ENCODE measurements at regions not wholly inside any gene's neighbourhood (a gene's known extent, or its start where the extent isn't known, plus 50 kb on each side); places are given as distances from the start of the nearest gene placed in this dataset.

DNA sequence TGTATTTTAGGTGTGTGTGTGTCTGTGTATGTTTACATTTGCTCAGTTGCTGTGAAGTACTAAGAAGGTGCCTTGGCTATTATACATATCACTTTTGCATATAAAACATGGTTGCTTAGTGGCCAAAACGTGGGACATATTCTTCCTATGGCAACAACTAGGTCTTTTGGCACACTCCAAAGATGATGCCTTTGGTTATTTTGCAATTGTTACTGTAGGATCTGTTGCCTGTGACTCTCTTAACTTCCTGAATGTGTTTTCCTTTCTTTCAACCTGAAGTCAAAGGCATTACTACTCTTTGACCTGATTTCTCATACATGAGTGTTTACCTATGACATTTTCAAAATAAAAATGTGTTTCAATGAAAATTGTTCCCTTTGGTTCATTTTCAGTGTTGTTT, 160.5 kb downstream of the UBE2E3 start:
- Histone ChIP-seq H3K4me3 (no peak overlapping the region), H3K27ac (no peak overlapping the region), H3K36me3 (no peaks in the 10 kb centered on the region), H3K27me3 (no peaks in the 10 kb centered on the region), H3K9me3 (peaks cover 0 to 5% (median 0%) of the 10 kb centered on the region in 3 donors), H3K4me1 (no peaks in the 10 kb centered on the region)
- TF ChIP-seq, protein P1, sequence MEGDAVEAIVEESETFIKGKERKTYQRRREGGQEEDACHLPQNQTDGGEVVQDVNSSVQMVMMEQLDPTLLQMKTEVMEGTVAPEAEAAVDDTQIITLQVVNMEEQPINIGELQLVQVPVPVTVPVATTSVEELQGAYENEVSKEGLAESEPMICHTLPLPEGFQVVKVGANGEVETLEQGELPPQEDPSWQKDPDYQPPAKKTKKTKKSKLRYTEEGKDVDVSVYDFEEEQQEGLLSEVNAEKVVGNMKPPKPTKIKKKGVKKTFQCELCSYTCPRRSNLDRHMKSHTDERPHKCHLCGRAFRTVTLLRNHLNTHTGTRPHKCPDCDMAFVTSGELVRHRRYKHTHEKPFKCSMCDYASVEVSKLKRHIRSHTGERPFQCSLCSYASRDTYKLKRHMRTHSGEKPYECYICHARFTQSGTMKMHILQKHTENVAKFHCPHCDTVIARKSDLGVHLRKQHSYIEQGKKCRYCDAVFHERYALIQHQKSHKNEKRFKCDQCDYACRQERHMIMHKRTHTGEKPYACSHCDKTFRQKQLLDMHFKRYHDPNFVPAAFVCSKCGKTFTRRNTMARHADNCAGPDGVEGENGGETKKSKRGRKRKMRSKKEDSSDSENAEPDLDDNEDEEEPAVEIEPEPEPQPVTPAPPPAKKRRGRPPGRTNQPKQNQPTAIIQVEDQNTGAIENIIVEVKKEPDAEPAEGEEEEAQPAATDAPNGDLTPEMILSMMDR (IDR thresholded peaks at IDR 0.05) = no peak
- intact Hi-C loops (cut with DNase I; ENCODE audit: low total_unique reads) = no loop called here
- DNase-seq = no peak

DNA sequence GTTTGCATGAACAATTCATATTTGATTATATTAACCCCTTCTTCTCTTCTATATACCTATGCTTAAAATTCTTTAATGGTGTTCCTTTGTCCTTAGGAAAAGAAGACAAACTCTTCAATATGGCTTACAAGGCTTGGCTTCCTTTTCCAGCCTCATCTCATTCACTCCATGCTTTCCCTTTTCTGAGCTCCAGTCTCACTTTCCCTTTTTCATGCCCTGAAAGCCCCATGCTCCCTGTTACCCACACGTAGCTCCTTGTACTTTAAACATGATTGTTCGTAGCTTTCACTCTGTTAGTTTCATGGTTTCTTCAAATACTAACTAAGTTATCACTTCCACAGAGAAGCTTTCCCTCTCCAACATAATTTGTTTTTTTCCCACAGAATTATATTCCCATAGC, 161.3 kb downstream of the UBE2E3 start:
- Histone ChIP-seq H3K4me1 (no peaks in the 10 kb centered on the region), H3K9me3 (peaks cover 0 to 5% (median 0%) of the 10 kb centered on the region in 3 donors), H3K4me3 (no peak overlapping the region), H3K27me3 (no peaks in the 10 kb centered on the region), H3K27ac (no peak overlapping the region), H3K36me3 (no peaks in the 10 kb centered on the region)
- intact Hi-C loops (cut with DNase I; ENCODE audit: low total_unique reads) = no loop called here
- no peak for DNase-seq
- TF ChIP-seq, protein P1 (IDR thresholded peaks at IDR 0.05) = no peak

DNA sequence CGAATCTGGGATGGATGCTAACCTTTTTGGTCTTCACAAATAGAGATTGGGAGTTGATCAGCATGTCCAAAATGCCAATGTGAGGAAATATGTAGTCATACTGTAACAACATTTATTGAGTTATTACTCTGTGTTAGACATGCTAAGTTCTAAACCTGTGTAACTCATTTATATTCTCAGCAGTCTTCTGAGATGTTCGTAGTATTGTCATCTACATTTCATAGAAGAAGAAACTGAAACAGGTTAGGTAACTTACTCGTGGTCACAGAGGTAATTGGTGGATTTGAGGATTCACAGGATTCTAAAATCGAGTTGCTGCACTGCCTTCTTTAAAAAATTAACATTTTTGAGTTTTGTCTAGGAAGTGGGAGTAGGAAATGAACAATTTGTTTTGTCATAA, 162.1 kb downstream of the UBE2E3 start:
- TF ChIP-seq, protein P1 (IDR thresholded peaks at IDR 0.05) = no peak
- no peak overlapping the region for H3K27ac ChIP-seq
- no peaks in the 10 kb centered on the region for H3K4me1 ChIP-seq
- intact Hi-C loops (cut with DNase I; ENCODE audit: low total_unique reads) = no loop called here
- H3K27me3 ChIP-seq = no peaks in the 10 kb centered on the region
- no peak for DNase-seq
- H3K9me3 ChIP-seq = peaks cover 0 to 5% (median 0%) of the 10 kb centered on the region in 3 donors
- H3K4me3 ChIP-seq = no peak overlapping the region
- H3K36me3 ChIP-seq = no peaks in the 10 kb centered on the region

DNA sequence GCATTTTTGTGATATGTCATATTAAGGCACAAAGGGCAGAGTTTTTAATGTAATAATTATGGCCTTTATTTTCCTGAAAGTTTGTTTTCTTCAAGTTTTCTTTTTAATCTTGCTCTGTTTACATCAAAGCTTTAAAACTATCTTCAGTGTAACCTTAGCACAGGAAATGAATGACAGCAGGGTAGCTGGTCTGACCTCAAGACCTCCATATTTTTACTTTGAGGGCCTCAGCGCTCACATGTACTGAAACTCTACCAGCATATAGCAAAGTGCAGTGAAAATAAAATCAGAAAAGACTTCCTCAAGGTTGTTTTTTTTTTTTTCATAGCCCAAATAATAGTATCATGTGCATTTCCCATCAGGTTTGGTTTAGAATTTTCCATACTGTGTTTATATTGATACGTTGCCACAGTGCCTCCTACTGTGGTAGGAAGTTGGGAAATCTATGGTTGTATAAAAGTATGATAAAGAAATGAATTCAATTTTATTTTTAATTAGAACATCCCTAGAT, 163.4 kb downstream of the UBE2E3 start:
- intact Hi-C loops (cut with DNase I; ENCODE audit: low total_unique reads) = no loop called here
- H3K27ac ChIP-seq = no peak overlapping the region
- DNase-seq = no peak

DNA sequence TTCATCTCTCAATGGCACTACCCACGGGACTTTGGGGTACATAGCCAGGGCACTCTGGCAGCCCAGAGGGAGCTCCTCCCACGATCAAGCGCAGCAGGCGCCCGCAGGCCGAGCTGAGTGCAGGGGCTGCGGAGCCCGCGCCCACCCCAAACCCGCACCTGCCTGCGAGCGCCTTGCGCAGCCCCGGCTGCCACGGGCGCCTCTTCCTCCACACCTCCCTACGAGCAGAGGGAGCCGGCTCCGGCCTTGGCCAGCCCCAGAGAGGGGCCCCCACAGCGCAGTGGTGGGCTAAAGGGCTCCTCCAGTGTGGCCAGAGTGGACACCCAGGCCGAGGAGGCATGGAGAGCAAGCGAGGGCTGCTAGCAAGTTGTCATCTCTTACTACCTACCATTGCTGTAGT, 165.2 kb downstream of the UBE2E3 start:
- Histone ChIP-seq H3K27ac (no peak overlapping the region), H3K9me3 (peaks cover 0 to 5% (median 0%) of the 10 kb centered on the region in 3 donors), H3K27me3 (no peaks in the 10 kb centered on the region), H3K4me3 (no peak overlapping the region), H3K4me1 (no peaks in the 10 kb centered on the region), H3K36me3 (no peaks in the 10 kb centered on the region)
- DNase-seq = no peak
- TF ChIP-seq, protein P1 (IDR thresholded peaks at IDR 0.05) = no peak
- intact Hi-C loops (cut with DNase I; ENCODE audit: low total_unique reads) = no loop called here

More for the DNA sequence above, 163.4 kb downstream of the UBE2E3 start:
- Histone ChIP-seq H3K27me3 (no peaks in the 10 kb centered on the region), H3K36me3 (no peaks in the 10 kb centered on the region), H3K4me1 (no peaks in the 10 kb centered on the region), H3K9me3 (peaks cover 0 to 5% (median 0%) of the 10 kb centered on the region in 3 donors), H3K4me3 (no peak overlapping the region)
- TF ChIP-seq, protein P1 (IDR thresholded peaks at IDR 0.05) = no peak

DNA sequence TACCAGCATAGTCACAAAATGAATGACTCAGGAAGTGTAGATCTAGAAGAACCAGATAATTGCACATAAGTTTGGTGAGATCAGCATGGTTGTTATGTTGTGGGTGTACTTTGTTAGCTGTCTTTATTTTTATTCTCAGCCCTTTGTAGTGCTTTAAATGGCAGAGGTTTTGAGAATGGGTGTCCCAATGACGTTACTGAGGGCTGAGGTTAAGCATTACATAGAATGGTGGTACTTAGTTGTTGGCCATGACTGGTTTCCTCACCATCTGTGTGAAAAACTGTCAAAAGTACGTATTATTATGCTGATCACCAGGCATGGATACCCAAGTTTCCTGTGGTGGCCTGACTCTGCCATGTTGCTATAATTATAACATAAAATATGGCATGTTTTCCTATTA, 165.8 kb downstream of the UBE2E3 start:
- H3K27ac ChIP-seq = no peak overlapping the region
- no peak for DNase-seq
- H3K27me3 ChIP-seq = no peaks in the 10 kb centered on the region
- H3K4me3 ChIP-seq = no peak overlapping the region
- peaks cover 0 to 5% (median 0%) of the 10 kb centered on the region in 3 donors for H3K9me3 ChIP-seq
- intact Hi-C loops (cut with DNase I; ENCODE audit: low total_unique reads) = no loop called here
- TF ChIP-seq, protein P1 (IDR thresholded peaks at IDR 0.05) = no peak
- H3K4me1 ChIP-seq = no peaks in the 10 kb centered on the region
- H3K36me3 ChIP-seq = no peaks in the 10 kb centered on the region

Measured in tibial artery (tissue), 4 donors.